GM23248 (cell line): ENCODE measurements at regions not wholly inside any gene's neighbourhood (a gene's known extent, or its start where the extent isn't known, plus 50 kb on each side); places are given as distances from the start of the nearest gene placed in this dataset.

Experiments used
- DNase-seq: peaks from one replicate; pipeline ENCODE4 v3.0.0-alpha.2; 2015
- H2AFZ ChIP-seq: fragments of 200-600 bp; sonication (generic); 2 replicates; pipeline ENCODE4 v1.6.1; 2016; ENCODE audit warnings: antibody characterized with exemption
- H3F3A ChIP-seq: fragments of 200-600 bp; sonication (generic); 2 replicates; pipeline ENCODE4 v1.6.1; 2016; ENCODE audit warnings: mild to moderate bottlenecking, antibody characterized with exemption, mixed run types; ENCODE audit not compliant: insufficient read depth
- H3K27ac ChIP-seq: fragments of 200-600 bp; sonication (generic); 2 replicates; pipeline ENCODE4 v1.5.1; 2016; ENCODE audit warnings: mild to moderate bottlenecking
- H3K27me3 ChIP-seq: fragments of 200-600 bp; sonication (generic); replicated peaks from 2 replicates; pipeline ENCODE4 v1.6.1; 2016; ENCODE audit warnings: mild to moderate bottlenecking; ENCODE audit not compliant: insufficient read depth
- H3K36me3 ChIP-seq: fragments of 200-600 bp; sonication (generic); 2 replicates; pipeline ENCODE4 v1.6.1; 2016; ENCODE audit warnings: low read depth, mild to moderate bottlenecking
- H3K4me1 ChIP-seq: fragments of 200-600 bp; sonication (generic); 2 replicates; pipeline ENCODE4 v1.6.1; 2016; ENCODE audit warnings: mild to moderate bottlenecking; ENCODE audit not compliant: insufficient read depth
- H3K4me2 ChIP-seq: fragments of 200-600 bp; sonication (generic); one replicate; pipeline ENCODE4 v1.6.1; 2016; ENCODE audit warnings: mild to moderate bottlenecking; ENCODE audit not compliant: unreplicated experiment
- H3K4me3 ChIP-seq: fragments of 200-600 bp; sonication (generic); 2 replicates; pipeline ENCODE4 v1.5.1; 2016; ENCODE audit warnings: mild to moderate bottlenecking
- H3K79me2 ChIP-seq: fragments of 200-600 bp; sonication (generic); 2 replicates; pipeline ENCODE4 v1.6.1; 2016; ENCODE audit warnings: mild to moderate bottlenecking; ENCODE audit not compliant: insufficient read depth
- H3K9ac ChIP-seq: fragments of 200-600 bp; sonication (generic); 2 replicates; pipeline ENCODE4 v1.6.1; 2016; ENCODE audit warnings: mild to moderate bottlenecking
- H3K9me2 ChIP-seq: fragments of 200-600 bp; sonication (generic); 2 replicates; pipeline ENCODE4 v1.6.1; 2016; ENCODE audit warnings: mixed run types, mild to moderate bottlenecking, moderate library complexity; ENCODE audit not compliant: insufficient read depth
- H3K9me3 ChIP-seq: fragments of 200-600 bp; sonication (generic); one replicate; pipeline ENCODE4 v1.6.1; 2017; ENCODE audit warnings: low read depth
- H4K20me1 ChIP-seq: fragments of 200-600 bp; sonication (generic); 2 replicates; pipeline ENCODE4 v1.6.0; 2016; ENCODE audit not compliant: insufficient read depth
- EZH2 ChIP-seq: fragments of 200-600 bp; sonication (generic); IDR thresholded peaks from 2 replicates; pipeline ENCODE4 v1.6.1; 2018; ENCODE audit warnings: antibody characterized with exemption, mild to moderate bottlenecking; ENCODE audit not compliant: insufficient read depth, poor library complexity, severe bottlenecking
- EZH2phosphoT487 ChIP-seq: fragments of 200-600 bp; sonication (generic); IDR thresholded peaks from 2 replicates; pipeline ENCODE4 v1.6.1; 2018; ENCODE audit warnings: antibody characterized with exemption, moderate library complexity, mild to moderate bottlenecking, low read depth; ENCODE audit not compliant: insufficient read depth
- WGBS, 2 experiments: methylation state at CpG; one replicate each; pipeline ENCODE4 v1.1.6; 2015 to 2017; ENCODE audit warnings: low lambda C conversion rate in 2 of 2, low coverage in 1 of 2; ENCODE audit errors: missing lambda C conversion rate in 2 of 2; 5-methylcytosine and 5-hydroxymethylcytosine counted together
- in situ Hi-C: fragments of 300-500 bp; cut with MboI; formaldehyde crosslinking; loops from 2 replicates; pipeline ENCODE4 v1.15.0; 2020

DNA sequence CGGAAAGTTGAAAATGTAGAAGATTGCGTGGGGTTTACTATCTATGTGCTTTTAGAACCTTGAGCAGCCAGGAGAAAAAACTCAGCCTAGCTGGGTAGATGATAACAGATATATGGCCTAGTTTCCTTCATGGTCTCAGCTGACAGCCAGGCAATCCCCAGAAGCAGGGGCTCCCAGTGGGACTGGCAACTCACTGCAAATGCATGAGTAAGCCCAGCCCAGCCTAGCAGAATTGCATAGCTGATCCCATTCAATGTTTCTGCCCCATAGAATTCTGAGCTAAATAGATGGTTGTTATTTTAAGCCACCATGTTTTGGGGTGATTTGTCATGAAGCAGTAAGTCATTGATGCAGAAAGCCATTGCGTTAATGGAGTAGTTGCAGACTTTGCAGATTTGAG, 108.5 kb downstream of the ERCC5 start:
- H3F3A ChIP-seq, result no peaks in the 10 kb centered on the region
- no peaks in the 10 kb centered on the region for H3K9me2 ChIP-seq
- H3K27me3 ChIP-seq, result 0 out of 2 replicates have a peak, but pooled peaks cover 3% of the 10 kb centered on the region
- no peak for DNase-seq
- H2AFZ ChIP-seq, result no peak overlapping the region
- in situ Hi-C loops, result no loop called here
- H3K9me3 ChIP-seq, result no peaks in the 10 kb centered on the region
- TF ChIP-seq EZH2phosphoT487 (no peak), EZH2 (no peak)
- H3K36me3 ChIP-seq, result no peaks in the 10 kb centered on the region
- no peaks in the 10 kb centered on the region for H3K79me2 ChIP-seq
- no peak overlapping the region for H3K4me3 ChIP-seq
- 29 to 41% methylated on average over 3 of the region's 3 CpGs for WGBS, 2 experiments
- H3K4me2 ChIP-seq, result no peak overlapping the region
- no peaks in the 10 kb centered on the region for H3K4me1 ChIP-seq
- no peaks in the 10 kb centered on the region for H4K20me1 ChIP-seq
- no peak overlapping the region for H3K27ac ChIP-seq
- no peak overlapping the region for H3K9ac ChIP-seq

GRCh38 chr13:102951808-102952207, 106.0 kb downstream of the ERCC5 start:
- no peak overlapping the region for H3K4me3 ChIP-seq
- H2AFZ ChIP-seq, result no peak overlapping the region
- in situ Hi-C loops, result no loop called here
- H3K79me2 ChIP-seq, result no peaks in the 10 kb centered on the region
- no peaks in the 10 kb centered on the region for H3K36me3 ChIP-seq
- H3K9me3 ChIP-seq, result no peaks in the 10 kb centered on the region
- H3K4me1 ChIP-seq, result no peaks in the 10 kb centered on the region
- no peak overlapping the region for H3K4me2 ChIP-seq
- no peaks in the 10 kb centered on the region for H4K20me1 ChIP-seq
- no peaks in the 10 kb centered on the region for H3F3A ChIP-seq
- 10 to 18% methylated on average over 9 of the region's 9 CpGs for WGBS, 2 experiments
- H3K9ac ChIP-seq, result no peak overlapping the region
- DNase-seq, result no peak
- no peaks in the 10 kb centered on the region for H3K9me2 ChIP-seq
- TF ChIP-seq EZH2phosphoT487 (no peak), EZH2 (no peak)
- H3K27ac ChIP-seq, result no peak overlapping the region
- H3K27me3 ChIP-seq, result 0 out of 2 replicates have a peak, but pooled peaks cover 3% of the 10 kb centered on the region

- Histone ChIP-seq H2AFZ (no peak overlapping the region), H3F3A (no peaks in the 10 kb centered on the region), H3K27me3 (0 out of 2 replicates have a peak, but pooled peaks cover 3% of the 10 kb centered on the region), H3K9ac (no peak overlapping the region), H3K36me3 (no peaks in the 10 kb centered on the region), H3K27ac (no peak overlapping the region), H3K9me3 (no peaks in the 10 kb centered on the region), H3K79me2 (no peaks in the 10 kb centered on the region), H3K4me2 (no peak overlapping the region), H3K9me2 (no peaks in the 10 kb centered on the region), H3K4me3 (no peak overlapping the region), H4K20me1 (no peaks in the 10 kb centered on the region), H3K4me1 (no peaks in the 10 kb centered on the region)
- no peak for TF ChIP-seq EZH2
- TF ChIP-seq EZH2phosphoT487, result no peak
- no peak for DNase-seq
- WGBS, 2 experiments, result 26% methylated on average over 8 of the region's 8 CpGs
- in situ Hi-C loops, result no loop called here
Measured at GRCh38 chr13:102947745-102948405, 102.0 kb downstream of the ERCC5 start.

DNA sequence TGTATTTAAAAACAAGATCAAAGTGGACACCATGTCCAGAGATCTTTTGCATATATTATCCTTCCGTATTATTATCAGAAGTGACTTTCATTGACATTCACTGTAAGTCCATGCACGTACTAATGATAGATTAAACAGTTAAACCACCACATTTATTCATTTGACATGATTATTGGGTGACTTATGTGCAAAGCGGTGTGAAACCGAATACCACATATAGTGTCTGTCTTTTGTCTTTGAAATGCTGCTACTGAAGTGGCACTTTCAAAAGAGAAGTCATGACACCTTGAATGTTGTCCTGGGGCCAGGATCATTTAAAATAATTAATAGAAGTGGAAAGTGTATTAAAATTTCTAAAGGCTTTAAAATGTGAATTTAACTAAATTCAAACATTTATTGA, 100.1 kb downstream of the ERCC5 start:
- DNase-seq, result no peak
- no peaks in the 10 kb centered on the region for H3K36me3 ChIP-seq

More for the DNA sequence above, 100.1 kb downstream of the ERCC5 start:
- H3K4me1 ChIP-seq, result no peaks in the 10 kb centered on the region
- H3K79me2 ChIP-seq, result no peaks in the 10 kb centered on the region
- in situ Hi-C loops, result no loop called here
- H3K9me3 ChIP-seq, result no peaks in the 10 kb centered on the region
- H3K9ac ChIP-seq, result no peak overlapping the region
- no peaks in the 10 kb centered on the region for H3F3A ChIP-seq
- H3K4me2 ChIP-seq, result no peak overlapping the region
- TF ChIP-seq EZH2phosphoT487 (no peak), EZH2 (no peak)
- no peak overlapping the region for H2AFZ ChIP-seq
- H3K27me3 ChIP-seq, result 0 out of 2 replicates have a peak, but pooled peaks cover 3% of the 10 kb centered on the region
- WGBS, 2 experiments, result 25 to 35% methylated on average over 4 of the region's 4 CpGs
- no peaks in the 10 kb centered on the region for H4K20me1 ChIP-seq
- no peak overlapping the region for H3K4me3 ChIP-seq
- no peaks in the 10 kb centered on the region for H3K9me2 ChIP-seq
- no peak overlapping the region for H3K27ac ChIP-seq
